ENCODE measurements at regions not wholly inside any gene's neighbourhood (a gene's known extent, or its start where the extent isn't known, plus 50 kb on each side); places are given as distances from the start of the nearest gene placed in this dataset.
"Not testable (repeated sequence)": the region's sequence is repeated elsewhere in the genome, so short reads cannot be mapped to it uniquely, and the experiment has no call there.

DNA sequence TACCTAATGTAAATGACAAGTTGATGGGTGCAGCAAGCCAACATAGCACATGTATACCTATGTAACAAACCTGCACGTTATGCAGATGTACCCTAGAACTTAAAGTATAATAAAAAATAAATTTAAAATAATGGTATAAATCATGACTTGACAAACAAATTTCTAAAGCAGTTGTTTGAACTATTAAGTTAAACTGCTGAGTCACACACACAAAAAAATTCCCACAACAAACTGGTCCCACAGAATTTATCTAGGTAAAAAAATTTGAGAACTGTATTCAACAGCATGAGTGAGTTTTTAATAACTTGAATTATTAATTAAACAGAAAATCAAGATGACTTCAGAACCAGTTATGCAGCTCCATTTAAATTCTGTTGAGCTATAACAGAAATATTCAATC lies 186.0 kb upstream of the SOX6 start:
- Histone ChIP-seq H3K4me3 (no peak overlapping the region), H3K4me1 (replicated peaks) (no peaks in the 10 kb centered on the region), H3K27me3 (replicated peaks) (no peaks in the 10 kb centered on the region), H3K36me3 (no peaks in the 10 kb centered on the region), H3K27ac (no peak overlapping the region), H3K9me3 (replicated peaks) (0 out of 2 replicates have a peak, but pooled peaks cover under 1% of the 10 kb centered on the region)
- no peak for DNase-seq (ENCODE audit: low read depth in 1 of 2, low spot score in 2 of 2)

DNA sequence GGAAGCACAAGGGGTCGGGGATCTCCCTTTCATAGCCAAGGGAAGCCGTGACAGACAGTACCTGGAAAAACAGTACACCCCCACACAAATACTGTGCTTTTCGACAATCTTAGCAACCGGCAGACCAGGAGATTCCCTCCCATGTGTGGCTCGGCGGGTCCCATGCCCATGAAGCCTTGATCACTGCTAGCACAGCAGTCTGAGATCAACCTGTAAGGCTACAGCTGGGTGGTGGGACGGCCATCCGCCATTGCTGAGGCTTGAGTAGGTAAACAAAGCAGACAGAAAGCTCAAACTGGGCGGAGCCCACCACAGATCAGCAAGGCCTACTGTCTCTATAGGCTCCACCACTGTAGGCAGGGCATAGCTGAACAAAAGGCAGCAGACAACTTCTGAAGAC lies 180.2 kb upstream of the SOX6 start:
- H3K4me3 ChIP-seq = no peak overlapping the region
- H3K27me3 ChIP-seq (replicated peaks) = no peaks in the 10 kb centered on the region
- H3K36me3 ChIP-seq = no peaks in the 10 kb centered on the region
- no peaks in the 10 kb centered on the region for H3K4me1 ChIP-seq (replicated peaks)
- H3K27ac ChIP-seq = no peak overlapping the region
- no peak for DNase-seq (ENCODE audit: low read depth in 1 of 2, low spot score in 2 of 2)
- no peaks in the 10 kb centered on the region for H3K9me3 ChIP-seq (replicated peaks)

DNA sequence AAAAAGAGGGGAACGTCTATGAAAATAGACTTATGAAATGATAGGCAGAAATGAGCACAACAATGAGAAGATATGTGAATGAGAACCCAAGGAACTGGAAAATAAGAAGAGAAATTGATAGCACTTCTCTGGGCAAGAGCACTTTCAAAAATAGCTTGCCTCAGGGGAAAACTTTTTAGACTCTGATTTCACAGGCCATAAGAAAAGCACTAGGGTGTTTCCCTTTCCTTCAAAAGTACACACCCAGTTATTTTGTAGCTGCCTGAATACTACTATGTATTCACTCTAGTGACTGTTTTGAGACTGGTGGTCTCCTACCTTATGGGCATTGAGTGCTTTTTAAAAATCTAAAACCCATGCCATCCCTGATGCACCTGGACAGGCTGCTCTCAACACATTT lies 172.3 kb upstream of the SOX6 start:
- Histone ChIP-seq H3K4me3 (no peak overlapping the region), H3K27ac (no peak overlapping the region), H3K36me3 (no peaks in the 10 kb centered on the region), H3K9me3 (replicated peaks) (no peaks in the 10 kb centered on the region), H3K27me3 (replicated peaks) (no peaks in the 10 kb centered on the region), H3K4me1 (replicated peaks) (no peaks in the 10 kb centered on the region)
- no peak for DNase-seq (ENCODE audit: low read depth in 1 of 2, low spot score in 2 of 2)

DNA sequence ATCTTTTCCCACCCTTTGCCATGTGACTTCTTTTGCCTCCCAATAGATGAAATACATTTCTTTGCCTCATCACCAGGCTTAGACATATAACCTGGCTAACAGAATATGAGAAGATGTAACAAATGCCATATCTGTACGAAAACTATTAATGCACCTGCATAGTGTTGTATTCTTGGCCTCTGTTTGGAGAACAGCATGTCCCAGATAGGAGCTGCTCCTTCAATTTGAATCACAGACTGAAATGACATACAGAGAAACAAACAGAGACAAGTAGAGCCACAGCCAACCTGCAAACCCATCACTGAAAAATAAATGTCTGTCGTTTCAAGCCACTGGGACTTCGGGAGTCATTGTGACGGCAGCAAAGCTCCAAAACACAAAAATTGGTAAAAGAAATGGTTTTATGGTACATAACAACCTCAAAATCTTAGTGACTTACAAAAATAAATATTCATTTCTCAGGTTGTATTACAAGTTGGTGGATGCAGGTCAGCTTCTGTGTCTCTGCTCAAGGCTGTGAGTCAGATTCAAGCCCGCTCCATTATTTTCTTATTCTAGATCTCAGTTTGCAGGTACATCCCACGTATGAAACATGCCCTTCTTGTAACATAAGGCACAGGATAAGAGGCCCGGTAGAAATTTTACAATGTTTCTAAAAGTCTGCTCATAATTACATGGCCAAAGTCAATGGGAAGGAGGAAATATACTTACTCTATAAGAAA lies 171.3 kb upstream of the SOX6 start:
- H3K4me1 ChIP-seq (replicated peaks) = no peaks in the 10 kb centered on the region
- H3K9me3 ChIP-seq (replicated peaks) = no peaks in the 10 kb centered on the region
- no peak overlapping the region for H3K27ac ChIP-seq
- no peaks in the 10 kb centered on the region for H3K36me3 ChIP-seq
- H3K27me3 ChIP-seq (replicated peaks) = no peaks in the 10 kb centered on the region
- no peak for DNase-seq (ENCODE audit: low read depth in 1 of 2, low spot score in 2 of 2)
- H3K4me3 ChIP-seq = no peak overlapping the region

DNA sequence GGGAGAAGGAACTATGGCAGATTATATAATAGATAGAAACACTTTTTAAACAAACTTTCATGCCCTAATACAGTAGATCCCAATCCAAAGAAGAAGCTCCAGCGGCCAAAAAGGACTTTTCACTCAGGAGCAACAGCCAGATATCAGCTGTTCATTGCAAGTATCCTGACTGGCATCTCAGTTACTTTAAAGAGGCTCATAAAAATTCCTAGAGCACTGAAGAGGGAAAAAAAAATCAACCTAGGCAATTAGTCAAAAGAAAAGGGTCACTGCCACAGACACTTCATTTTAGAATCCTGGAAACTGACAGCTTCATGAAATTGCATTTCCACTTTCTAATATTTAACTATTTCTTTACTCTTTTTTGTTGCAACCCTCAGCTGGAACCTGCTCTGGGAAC lies 170.6 kb upstream of the SOX6 start:
- Histone ChIP-seq H3K4me1 (replicated peaks) (no peaks in the 10 kb centered on the region), H3K4me3 (no peak overlapping the region), H3K9me3 (replicated peaks) (no peaks in the 10 kb centered on the region), H3K27me3 (replicated peaks) (no peaks in the 10 kb centered on the region), H3K36me3 (no peaks in the 10 kb centered on the region), H3K27ac (no peak overlapping the region)
- no peak for DNase-seq (ENCODE audit: low read depth in 1 of 2, low spot score in 2 of 2)

DNA sequence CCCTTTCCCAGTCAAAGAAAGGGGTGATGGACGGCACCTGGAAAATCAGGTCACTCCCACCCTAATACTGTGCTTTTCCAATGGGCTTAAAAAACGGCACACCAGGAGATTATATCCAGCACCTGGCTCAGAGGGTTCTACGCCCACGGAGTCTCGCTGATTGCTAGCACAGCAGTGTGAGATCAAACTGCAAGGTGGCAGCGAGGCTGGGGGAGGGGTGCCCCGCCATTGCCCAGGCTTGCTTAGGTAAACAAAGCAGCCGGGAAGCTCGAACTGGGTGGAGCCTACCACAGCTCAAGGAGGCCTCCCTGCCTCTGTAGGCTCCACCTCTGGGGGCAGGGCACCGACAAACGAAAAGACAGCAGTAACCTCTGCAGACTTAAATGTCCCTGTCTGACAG lies 164.4 kb upstream of the SOX6 start:
- not testable (repeated sequence) for DNase-seq (ENCODE audit: low read depth in 1 of 2, low spot score in 2 of 2); H3K36me3 ChIP-seq; H3K4me1 ChIP-seq (replicated peaks); H3K9me3 ChIP-seq (replicated peaks); H3K4me3 ChIP-seq; H3K27me3 ChIP-seq (replicated peaks); H3K27ac ChIP-seq

DNA sequence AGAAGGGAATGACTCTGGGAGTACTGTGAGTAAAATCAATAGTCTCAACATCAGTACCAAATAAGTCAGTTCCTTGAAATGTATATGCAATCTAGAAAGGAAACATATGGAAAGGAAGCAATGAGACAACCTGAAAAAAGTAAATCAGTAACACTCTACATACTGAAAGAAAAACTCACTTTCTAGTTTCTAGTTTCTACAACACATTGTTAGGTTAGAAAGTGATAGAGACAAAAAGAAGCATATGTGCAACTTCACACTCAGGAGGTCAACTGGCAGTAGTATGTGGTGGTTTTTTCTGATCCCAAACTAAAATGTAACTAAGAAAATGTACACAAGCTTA lies 156.5 kb upstream of the SOX6 start:
- H3K9me3 ChIP-seq (replicated peaks) = no peaks in the 10 kb centered on the region
- H3K4me3 ChIP-seq = no peak overlapping the region
- H3K27ac ChIP-seq = no peak overlapping the region
- H3K36me3 ChIP-seq = no peaks in the 10 kb centered on the region
- peaks cover 19% of the 10 kb centered on the region for H3K4me1 ChIP-seq (replicated peaks)
- DNase-seq (ENCODE audit: low read depth in 1 of 2, low spot score in 2 of 2) = no peak
- no peaks in the 10 kb centered on the region for H3K27me3 ChIP-seq (replicated peaks)

DNA sequence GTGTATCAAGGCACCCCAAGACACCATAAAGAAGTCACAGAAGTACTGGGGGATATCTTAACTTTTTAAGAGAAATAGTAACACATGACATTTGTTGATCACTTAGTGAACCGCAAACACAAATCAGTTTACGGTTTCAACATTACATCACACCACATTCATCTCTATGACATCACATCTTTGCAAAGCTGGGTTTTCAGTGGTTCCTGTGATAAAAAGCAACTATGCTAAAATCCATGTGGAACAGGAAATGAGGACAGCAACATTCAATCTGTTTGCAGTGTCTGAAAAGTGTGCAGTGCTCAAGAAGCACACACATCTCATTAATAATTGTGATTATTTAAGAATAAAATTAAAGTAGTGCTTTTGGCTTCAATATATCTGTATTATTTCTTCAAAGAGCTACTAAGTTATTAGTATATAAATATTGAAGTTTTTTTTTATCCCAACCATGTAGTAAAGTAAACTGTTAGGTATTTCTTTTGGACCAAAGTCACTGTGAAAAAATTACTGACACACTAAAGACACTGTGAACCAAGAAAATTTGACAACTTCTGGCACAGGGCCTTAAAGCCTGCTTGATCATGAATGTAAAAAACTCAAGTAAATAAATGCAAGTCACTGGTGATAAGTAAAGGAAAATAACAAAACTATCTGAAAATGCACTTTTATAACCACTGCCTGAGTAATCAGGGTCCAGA lies 156.0 kb upstream of the SOX6 start:
- Histone ChIP-seq H3K4me3 (no peak overlapping the region), H3K9me3 (replicated peaks) (no peaks in the 10 kb centered on the region), H3K36me3 (no peaks in the 10 kb centered on the region), H3K27me3 (replicated peaks) (no peaks in the 10 kb centered on the region), H3K27ac (no peak overlapping the region), H3K4me1 (replicated peaks) (peaks cover 19% of the 10 kb centered on the region)
- DNase-seq (ENCODE audit: low read depth in 1 of 2, low spot score in 2 of 2) = no peak

DNA sequence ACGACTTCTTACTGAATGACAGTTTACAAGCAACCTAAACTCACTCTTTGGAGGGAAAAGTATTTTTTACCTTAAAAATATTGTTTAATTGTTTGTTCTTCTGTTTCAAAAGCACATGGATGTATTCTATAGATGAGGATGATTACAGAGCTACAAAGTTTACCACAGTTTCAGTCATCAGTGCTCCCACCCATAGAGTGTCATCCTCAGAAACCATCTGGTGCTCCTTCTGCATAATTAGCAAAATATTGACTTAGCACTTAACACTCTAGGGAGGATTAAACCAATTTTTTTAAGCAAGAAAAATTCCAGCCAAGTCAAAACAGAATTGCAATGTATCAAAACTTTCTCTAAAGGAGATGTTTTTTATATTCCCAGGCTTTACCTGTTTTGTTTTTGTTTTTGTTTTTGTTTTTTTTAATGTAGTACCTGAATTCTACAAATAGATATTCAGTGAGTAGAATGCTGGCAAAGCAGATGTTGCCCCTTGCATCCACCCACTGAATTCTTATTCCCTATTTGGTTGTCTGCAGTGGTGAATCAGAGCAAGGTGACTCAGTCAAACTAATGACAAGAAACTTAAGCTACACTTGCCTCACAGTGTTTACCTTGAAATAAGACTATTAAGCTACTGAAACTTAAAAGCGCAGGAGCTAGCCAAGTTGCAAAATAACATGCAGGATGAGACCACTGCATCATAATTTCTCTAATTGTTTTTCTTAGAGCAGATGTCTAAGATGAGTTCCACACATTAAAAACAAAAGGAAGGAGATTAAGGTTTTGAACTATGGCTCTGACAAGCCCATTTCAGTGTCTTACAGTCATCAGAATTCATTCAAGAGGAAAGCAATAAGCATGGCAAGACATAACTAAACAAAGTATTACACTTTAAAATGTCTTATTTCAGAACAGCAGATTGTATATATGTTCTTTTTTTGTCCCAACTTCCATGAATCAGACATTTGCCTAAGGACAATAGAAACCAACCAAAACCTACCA lies 155.1 kb upstream of the SOX6 start:
- DNase-seq (ENCODE audit: low read depth in 1 of 2, low spot score in 2 of 2) = peak in 1 of 2 experiments; percentile 47
- no peak overlapping the region for H3K27ac ChIP-seq
- no peaks in the 10 kb centered on the region for H3K27me3 ChIP-seq (replicated peaks)
- no peaks in the 10 kb centered on the region for H3K9me3 ChIP-seq (replicated peaks)
- H3K4me3 ChIP-seq = no peak overlapping the region
- H3K4me1 ChIP-seq (replicated peaks) = peaks cover 19% of the 10 kb centered on the region
- no peaks in the 10 kb centered on the region for H3K36me3 ChIP-seq

DNA sequence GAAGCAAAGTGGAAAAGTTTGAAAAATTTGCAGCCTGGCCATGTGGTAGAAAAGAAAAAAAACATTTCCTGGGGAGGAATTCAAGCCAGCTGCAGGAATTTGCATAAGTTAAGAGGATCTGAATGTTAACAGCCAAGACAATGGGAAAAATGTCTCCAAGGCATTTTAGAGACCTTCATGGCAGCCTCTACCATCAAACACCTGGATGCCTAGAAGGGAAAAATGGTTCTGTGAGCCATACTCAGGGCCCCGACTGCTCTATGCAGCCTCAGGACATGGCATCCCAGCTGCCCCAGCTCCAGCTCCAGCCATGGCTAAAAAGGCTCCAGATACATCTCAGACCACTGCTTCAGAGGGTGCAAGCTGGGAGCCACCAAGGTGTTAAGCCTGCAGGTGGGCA lies 149.1 kb upstream of the SOX6 start:
- Histone ChIP-seq H3K27ac (no peak overlapping the region), H3K4me1 (replicated peaks) (no peaks in the 10 kb centered on the region)

DNA sequence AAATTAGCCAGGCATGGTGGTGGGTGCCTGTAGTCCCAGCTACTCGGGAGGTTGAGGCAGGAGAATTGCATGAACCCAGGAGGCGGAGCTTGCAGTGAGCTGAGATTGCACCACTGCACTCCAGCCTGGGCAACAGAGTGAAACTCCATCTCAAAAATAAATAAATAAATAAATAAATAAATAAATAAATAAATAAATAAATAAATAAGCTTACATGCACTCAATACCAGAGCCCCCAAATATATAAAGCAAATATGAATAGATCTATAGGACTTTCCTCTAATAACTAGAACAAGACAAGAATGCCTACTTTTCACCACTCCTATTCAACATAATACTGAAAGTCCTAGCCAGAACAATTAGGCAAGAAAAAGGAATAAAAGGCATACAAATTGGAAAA lies 147.5 kb upstream of the SOX6 start:
- H3K27me3 ChIP-seq (replicated peaks); H3K27ac ChIP-seq; H3K36me3 ChIP-seq; DNase-seq (ENCODE audit: low read depth in 1 of 2, low spot score in 2 of 2); H3K4me3 ChIP-seq; H3K4me1 ChIP-seq (replicated peaks); H3K9me3 ChIP-seq (replicated peaks): not testable (repeated sequence)

More for the DNA sequence above, 149.1 kb upstream of the SOX6 start:
- DNase-seq (ENCODE audit: low read depth in 1 of 2, low spot score in 2 of 2) = no peak
- H3K36me3 ChIP-seq = no peaks in the 10 kb centered on the region
- H3K4me3 ChIP-seq = no peak overlapping the region
- H3K27me3 ChIP-seq (replicated peaks) = no peaks in the 10 kb centered on the region
- no peaks in the 10 kb centered on the region for H3K9me3 ChIP-seq (replicated peaks)

DNA sequence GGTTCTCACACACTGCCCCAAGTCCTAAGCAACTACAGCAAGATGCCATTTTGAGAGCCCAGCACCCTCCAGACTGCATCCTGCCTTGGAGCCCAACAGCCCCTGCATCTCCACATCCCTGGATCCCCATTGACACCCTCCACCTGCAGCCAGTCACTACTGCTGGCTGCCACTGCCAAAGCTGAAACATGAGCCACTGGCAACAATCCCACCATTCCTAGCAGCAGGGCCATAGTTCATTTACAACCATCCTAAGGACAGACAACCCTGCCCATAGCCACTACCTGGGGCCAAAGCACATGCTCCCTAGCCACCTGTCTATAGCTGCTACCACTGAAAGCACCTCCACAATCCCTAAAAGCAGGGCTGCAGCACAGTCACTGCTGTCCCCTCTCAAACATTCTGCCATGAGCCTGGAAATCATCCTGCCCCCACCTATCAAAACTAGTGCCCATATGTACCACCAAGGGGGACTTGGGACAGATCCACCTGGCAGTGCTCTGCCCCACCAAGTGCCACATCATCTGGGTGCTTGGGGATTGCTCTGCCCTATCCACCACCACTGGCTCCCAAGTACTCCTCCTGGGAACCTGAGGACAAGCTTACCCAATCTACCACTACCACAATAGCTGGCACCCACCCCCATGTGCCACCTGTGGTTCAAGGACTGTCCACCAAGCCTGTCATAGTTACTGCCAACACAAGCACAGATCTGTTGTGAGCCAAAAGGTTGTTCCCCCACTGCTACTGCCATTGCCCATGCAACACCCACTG lies 138.8 kb upstream of the SOX6 start:
- H3K9me3 ChIP-seq (replicated peaks) = no peaks in the 10 kb centered on the region
- DNase-seq (ENCODE audit: low read depth in 1 of 2, low spot score in 2 of 2) = no peak
- no peak overlapping the region for H3K4me3 ChIP-seq
- H3K36me3 ChIP-seq = no peaks in the 10 kb centered on the region
- no peaks in the 10 kb centered on the region for H3K4me1 ChIP-seq (replicated peaks)
- H3K27ac ChIP-seq = no peak overlapping the region
- no peaks in the 10 kb centered on the region for H3K27me3 ChIP-seq (replicated peaks)

DNA sequence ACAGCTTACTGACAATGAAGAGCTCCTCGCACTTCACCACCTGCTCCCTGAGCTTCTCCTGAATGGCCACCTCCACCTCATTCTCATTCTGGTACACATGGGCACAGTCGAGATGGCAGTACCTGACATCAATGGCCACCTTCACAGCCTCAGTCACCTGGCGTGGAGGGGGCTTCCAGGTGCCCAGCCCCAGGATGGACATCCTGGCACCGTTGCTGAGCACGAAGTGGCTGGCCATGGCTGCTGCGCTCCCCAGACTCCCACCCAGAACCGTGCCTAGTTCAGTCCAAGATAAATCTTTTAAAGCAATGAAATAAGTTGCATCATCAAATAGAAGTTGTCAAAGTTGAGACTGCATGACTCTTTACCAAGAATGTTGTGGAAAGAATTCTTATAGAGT lies 128.1 kb upstream of the SOX6 start:
- H3K4me3 ChIP-seq = no peak overlapping the region
- no peaks in the 10 kb centered on the region for H3K9me3 ChIP-seq (replicated peaks)
- no peak for DNase-seq (ENCODE audit: low read depth in 1 of 2, low spot score in 2 of 2)
- H3K4me1 ChIP-seq (replicated peaks) = no peaks in the 10 kb centered on the region
- no peaks in the 10 kb centered on the region for H3K36me3 ChIP-seq
- H3K27me3 ChIP-seq (replicated peaks) = no peaks in the 10 kb centered on the region
- H3K27ac ChIP-seq = no peak overlapping the region
